ENCODE measurements at regions not wholly inside any gene's neighbourhood (a gene's known extent, or its start where the extent isn't known, plus 50 kb on each side); places are given as distances from the start of the nearest gene placed in this dataset.

- no peaks in the 10 kb centered on the region for H3K79me2 ChIP-seq
- DNase-seq (ENCODE audit: low spot score): no peak
- H3K9me3 ChIP-seq (ENCODE audit: low read depth): no peaks in the 10 kb centered on the region
- H3K4me2 ChIP-seq: no peak overlapping the region
- H3K9me2 ChIP-seq (replicated peaks; ENCODE audit: insufficient read depth): no peaks in the 10 kb centered on the region
- H3K4me3 ChIP-seq: no peak overlapping the region
- 94% methylated on average over 1 of the region's 1 CpG for WGBS (ENCODE audit: low lambda C conversion rate, missing lambda C conversion rate)
- no peak overlapping the region for H3K27ac ChIP-seq
- H2AFZ ChIP-seq: no peak overlapping the region
- H4K20me1 ChIP-seq (ENCODE audit: insufficient read depth, poor library complexity, severe bottlenecking): no peaks in the 10 kb centered on the region
- TF ChIP-seq EZH2phosphoT487 (IDR thresholded peaks at IDR 0.05; ENCODE audit: low read depth, severe bottlenecking, unreplicated experiment): no peak
- TF ChIP-seq, protein P1, sequence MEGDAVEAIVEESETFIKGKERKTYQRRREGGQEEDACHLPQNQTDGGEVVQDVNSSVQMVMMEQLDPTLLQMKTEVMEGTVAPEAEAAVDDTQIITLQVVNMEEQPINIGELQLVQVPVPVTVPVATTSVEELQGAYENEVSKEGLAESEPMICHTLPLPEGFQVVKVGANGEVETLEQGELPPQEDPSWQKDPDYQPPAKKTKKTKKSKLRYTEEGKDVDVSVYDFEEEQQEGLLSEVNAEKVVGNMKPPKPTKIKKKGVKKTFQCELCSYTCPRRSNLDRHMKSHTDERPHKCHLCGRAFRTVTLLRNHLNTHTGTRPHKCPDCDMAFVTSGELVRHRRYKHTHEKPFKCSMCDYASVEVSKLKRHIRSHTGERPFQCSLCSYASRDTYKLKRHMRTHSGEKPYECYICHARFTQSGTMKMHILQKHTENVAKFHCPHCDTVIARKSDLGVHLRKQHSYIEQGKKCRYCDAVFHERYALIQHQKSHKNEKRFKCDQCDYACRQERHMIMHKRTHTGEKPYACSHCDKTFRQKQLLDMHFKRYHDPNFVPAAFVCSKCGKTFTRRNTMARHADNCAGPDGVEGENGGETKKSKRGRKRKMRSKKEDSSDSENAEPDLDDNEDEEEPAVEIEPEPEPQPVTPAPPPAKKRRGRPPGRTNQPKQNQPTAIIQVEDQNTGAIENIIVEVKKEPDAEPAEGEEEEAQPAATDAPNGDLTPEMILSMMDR (IDR thresholded peaks at IDR 0.05; ENCODE audit: poor library complexity): no peak
- no peak for TF ChIP-seq EZH2 (IDR thresholded peaks at IDR 0.05; ENCODE audit: borderline replicate concordance)
- no peaks in the 10 kb centered on the region for H3K36me3 ChIP-seq (replicated peaks; ENCODE audit: insufficient read depth, low read depth)
- no peaks in the 10 kb centered on the region for H3K27me3 ChIP-seq
- H3K4me1 ChIP-seq (ENCODE audit: insufficient read depth): no peaks in the 10 kb centered on the region
Measured at GRCh38 chr10:61547297-61547696, 94.1 kb upstream of the TMEM26 start.

GRCh38 chr10:61545170-61545569 is 92.0 kb upstream of the TMEM26 start:
- no peaks in the 10 kb centered on the region for H3K79me2 ChIP-seq
- H3K4me3 ChIP-seq: no peak overlapping the region
- H3K4me1 ChIP-seq (ENCODE audit: insufficient read depth): no peaks in the 10 kb centered on the region
- no peak overlapping the region for H3K27ac ChIP-seq
- WGBS (ENCODE audit: low lambda C conversion rate, missing lambda C conversion rate): 82% methylated on average over 1 of the region's 1 CpG
- no peak for TF ChIP-seq EZH2 (IDR thresholded peaks at IDR 0.05; ENCODE audit: borderline replicate concordance)
- TF ChIP-seq, protein P1 (IDR thresholded peaks at IDR 0.05; ENCODE audit: poor library complexity): no peak
- TF ChIP-seq EZH2phosphoT487 (IDR thresholded peaks at IDR 0.05; ENCODE audit: low read depth, severe bottlenecking, unreplicated experiment): no peak
- H3K27me3 ChIP-seq: no peaks in the 10 kb centered on the region
- no peak overlapping the region for H3K4me2 ChIP-seq
- H3K36me3 ChIP-seq (replicated peaks; ENCODE audit: insufficient read depth, low read depth): no peaks in the 10 kb centered on the region
- H4K20me1 ChIP-seq (ENCODE audit: insufficient read depth, poor library complexity, severe bottlenecking): no peaks in the 10 kb centered on the region
- H3K9me3 ChIP-seq (ENCODE audit: low read depth): no peaks in the 10 kb centered on the region
- no peak overlapping the region for H2AFZ ChIP-seq
- H3K9me2 ChIP-seq (replicated peaks; ENCODE audit: insufficient read depth): no peaks in the 10 kb centered on the region
- no peak for DNase-seq (ENCODE audit: low spot score)

- no peaks in the 10 kb centered on the region for H3K9me3 ChIP-seq (ENCODE audit: low read depth)
Measured at GRCh38 chr10:61543831-61544230, 90.7 kb upstream of the TMEM26 start.

More at GRCh38 chr10:61543831-61544230, 90.7 kb upstream of the TMEM26 start:
- Histone ChIP-seq H3K27ac (no peak overlapping the region), H3K9me2 (replicated peaks; ENCODE audit: insufficient read depth) (no peaks in the 10 kb centered on the region), H3K79me2 (no peaks in the 10 kb centered on the region), H2AFZ (no peak overlapping the region), H3K36me3 (replicated peaks; ENCODE audit: insufficient read depth, low read depth) (no peaks in the 10 kb centered on the region), H3K27me3 (no peaks in the 10 kb centered on the region), H3K4me3 (no peak overlapping the region), H3K4me1 (ENCODE audit: insufficient read depth) (no peaks in the 10 kb centered on the region), H3K4me2 (no peak overlapping the region), H4K20me1 (ENCODE audit: insufficient read depth, poor library complexity, severe bottlenecking) (no peaks in the 10 kb centered on the region)
- TF ChIP-seq EZH2phosphoT487 (IDR thresholded peaks at IDR 0.05; ENCODE audit: low read depth, severe bottlenecking, unreplicated experiment) (no peak), EZH2 (IDR thresholded peaks at IDR 0.05; ENCODE audit: borderline replicate concordance) (no peak)
- TF ChIP-seq, protein P1 (IDR thresholded peaks at IDR 0.05; ENCODE audit: poor library complexity): no peak
- WGBS (ENCODE audit: low lambda C conversion rate, missing lambda C conversion rate): 60% methylated on average over 3 of the region's 3 CpGs
- DNase-seq (ENCODE audit: low spot score): no peak

Measured in hepatocyte (in vitro differentiated cells).